ENCODE measurements at regions not wholly inside any gene's neighbourhood (a gene's known extent, or its start where the extent isn't known, plus 50 kb on each side); places are given as distances from the start of the nearest gene placed in this dataset.

GRCh38 chr5:118233606-118234005, 754.7 kb downstream of the DTWD2 start:
- TF ChIP-seq ZNF384 (IDR thresholded peaks at IDR 0.05) (no peak), FOXA1 (IDR thresholded peaks at IDR 0.05) (no peak), BHLHE40 (IDR thresholded peaks at IDR 0.05; ENCODE audit: borderline replicate concordance) (no peak), SP1 (IDR thresholded peaks at IDR 0.05) (no peak), ELF4 (IDR thresholded peaks at IDR 0.05) (no peak), TARDBP (IDR thresholded peaks at IDR 0.05) (no peak), LEF1 (IDR thresholded peaks at IDR 0.05; ENCODE audit: borderline replicate concordance) (no peak)
- ChIA-PET POLR2A (no interaction called here), CTCF (no interaction called here)
- no peak for DNase-seq (ENCODE audit: extremely low spot score)

DNA sequence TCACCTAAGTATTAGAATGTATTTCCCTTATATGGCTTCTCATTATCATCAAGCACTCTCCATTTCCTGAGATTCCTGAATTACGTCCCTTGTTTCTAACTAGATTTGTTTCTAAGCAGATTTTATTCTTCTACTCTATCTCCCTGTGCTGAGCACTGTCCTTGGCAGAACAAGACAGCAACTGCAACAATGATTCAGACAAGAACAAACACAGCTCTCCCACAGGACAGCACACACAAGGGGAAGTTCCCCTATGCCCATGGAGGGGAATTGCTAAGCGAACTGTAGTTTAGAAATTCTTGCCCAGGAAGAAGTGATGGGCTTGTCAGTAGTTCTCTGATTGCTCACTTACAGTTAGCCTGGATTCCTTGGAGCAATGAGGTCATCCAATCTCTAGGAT, 759.9 kb downstream of the DTWD2 start:
- CTCF ChIA-PET = no interaction called here
- DNase-seq (ENCODE audit: extremely low spot score) = no peak
- POLR2A ChIA-PET = no interaction called here
- TF ChIP-seq NFRKB (IDR thresholded peaks at IDR 0.05) = no peak
- no peak for TF ChIP-seq FOXM1 (IDR thresholded peaks at IDR 0.05; ENCODE audit: borderline replicate concordance)
- TF ChIP-seq CTBP1 (IDR thresholded peaks at IDR 0.05; ENCODE audit: borderline replicate concordance) = no peak
- no peak for TF ChIP-seq TARDBP (IDR thresholded peaks at IDR 0.05)
- TF ChIP-seq SP1 (IDR thresholded peaks at IDR 0.05) = no peak
- no peak for TF ChIP-seq FOXA1 (IDR thresholded peaks at IDR 0.05)
- no peak for TF ChIP-seq ARNT (IDR thresholded peaks at IDR 0.05)
- no peak for TF ChIP-seq LEF1 (IDR thresholded peaks at IDR 0.05; ENCODE audit: borderline replicate concordance)
- no peak for TF ChIP-seq BHLHE40 (IDR thresholded peaks at IDR 0.05; ENCODE audit: borderline replicate concordance)

GRCh38 chr5:118224546-118224945, 763.8 kb downstream of the DTWD2 start:
- ChIA-PET CTCF (no interaction called here), POLR2A (no interaction called here)
- no peak for DNase-seq (ENCODE audit: extremely low spot score)
- TF ChIP-seq TARDBP (IDR thresholded peaks at IDR 0.05) = no peak
- no peak for TF ChIP-seq SP1 (IDR thresholded peaks at IDR 0.05)

DNA sequence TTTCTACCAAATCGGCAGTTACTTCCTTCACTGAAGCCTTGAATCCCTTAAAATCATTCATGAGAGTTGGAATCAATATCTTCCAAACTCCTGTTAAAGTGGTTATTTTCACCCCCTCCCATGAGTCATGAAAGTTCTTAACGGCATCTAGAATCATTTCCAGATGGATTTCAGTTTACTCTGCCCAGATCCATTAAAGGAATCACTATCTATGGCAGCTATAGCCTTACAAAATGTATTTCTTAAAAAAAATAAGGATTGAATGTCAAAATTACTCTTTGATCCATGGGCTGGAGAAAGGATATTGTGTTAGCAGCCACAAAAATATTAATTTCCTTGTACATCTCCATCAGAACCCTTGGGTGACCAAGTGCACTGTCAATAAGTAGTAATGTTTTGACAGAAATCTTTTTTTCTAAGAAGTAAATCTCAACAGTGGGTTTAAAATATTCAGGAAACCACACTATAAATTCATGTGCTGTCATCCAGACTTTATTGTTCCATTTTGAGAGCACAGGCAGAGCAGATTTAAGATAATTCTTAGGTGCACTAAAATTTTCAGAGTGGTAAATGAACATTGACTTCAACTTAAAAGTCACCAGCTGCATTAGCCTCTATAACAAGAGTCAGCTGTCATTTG, 767.7 kb downstream of the DTWD2 start:
- TF ChIP-seq LEF1 (IDR thresholded peaks at IDR 0.05; ENCODE audit: borderline replicate concordance) (no peak), TARDBP (IDR thresholded peaks at IDR 0.05) (no peak)
- CTCF ChIA-PET = no interaction called here
- POLR2A ChIA-PET = no interaction called here
- no peak for DNase-seq (ENCODE audit: extremely low spot score)

GRCh38 chr5:118211606-118212005, 776.7 kb downstream of the DTWD2 start:
- CTCF ChIA-PET = no interaction called here
- POLR2A ChIA-PET = no interaction called here
- no peak for TF ChIP-seq SUZ12 (IDR thresholded peaks at IDR 0.05)
- DNase-seq (ENCODE audit: extremely low spot score) = no peak

- TF ChIP-seq FOXM1 (IDR thresholded peaks at IDR 0.05; ENCODE audit: borderline replicate concordance) (no peak), BHLHE40 (IDR thresholded peaks at IDR 0.05; ENCODE audit: borderline replicate concordance) (no peak), NFRKB (IDR thresholded peaks at IDR 0.05) (no peak), LEF1 (IDR thresholded peaks at IDR 0.05; ENCODE audit: borderline replicate concordance) (no peak)
- ChIA-PET CTCF (no interaction called here), POLR2A (no interaction called here)
- no peak for DNase-seq (ENCODE audit: extremely low spot score)
These were observed 780.3 kb downstream of the DTWD2 start for GRCh38 chr5:118208031-118208453.

- CTCF ChIA-PET = no interaction called here
- no peak for TF ChIP-seq FOXA1 (IDR thresholded peaks at IDR 0.05)
- TF ChIP-seq CTBP1 (IDR thresholded peaks at IDR 0.05; ENCODE audit: borderline replicate concordance) = no peak
- no peak for TF ChIP-seq SUZ12 (IDR thresholded peaks at IDR 0.05)
- no peak for TF ChIP-seq FOXK2 (IDR thresholded peaks at IDR 0.05)
- TF ChIP-seq HDGF (IDR thresholded peaks at IDR 0.05; ENCODE audit: borderline replicate concordance) = no peak
- TF ChIP-seq SP1 (IDR thresholded peaks at IDR 0.05) = no peak
- no peak for TF ChIP-seq ELF4 (IDR thresholded peaks at IDR 0.05)
- TF ChIP-seq ZNF384 (IDR thresholded peaks at IDR 0.05) = no peak
- no peak for TF ChIP-seq NFRKB (IDR thresholded peaks at IDR 0.05)
- no peak for TF ChIP-seq L3MBTL2 (conservative IDR thresholded peaks at IDR 0.05)
- TF ChIP-seq ARNT (IDR thresholded peaks at IDR 0.05) = no peak
- no peak for TF ChIP-seq FOXM1 (IDR thresholded peaks at IDR 0.05; ENCODE audit: borderline replicate concordance)
- POLR2A ChIA-PET = no interaction called here
- no peak for DNase-seq (ENCODE audit: extremely low spot score)
These were observed 788.5 kb downstream of the DTWD2 start for GRCh38 chr5:118199801-118200200.

- CTCF ChIA-PET = interaction anchor here (0.6 kb wide), 1 partner anchor 294 kb away, joined by 3 read pairs; no protein-coding TSS in a partner anchor
- DNase-seq (ENCODE audit: extremely low spot score) = no peak
- POLR2A ChIA-PET = no interaction called here
- no peak for TF ChIP-seq FOXM1 (IDR thresholded peaks at IDR 0.05; ENCODE audit: borderline replicate concordance)
- TF ChIP-seq ELF4 (IDR thresholded peaks at IDR 0.05) = no peak
- TF ChIP-seq LEF1 (IDR thresholded peaks at IDR 0.05; ENCODE audit: borderline replicate concordance) = no peak
- TF ChIP-seq HDGF (IDR thresholded peaks at IDR 0.05; ENCODE audit: borderline replicate concordance) = no peak
- no peak for TF ChIP-seq NFRKB (IDR thresholded peaks at IDR 0.05)
- no peak for TF ChIP-seq BHLHE40 (IDR thresholded peaks at IDR 0.05; ENCODE audit: borderline replicate concordance)
- TF ChIP-seq TARDBP (IDR thresholded peaks at IDR 0.05) = no peak
- TF ChIP-seq FOXA1 (IDR thresholded peaks at IDR 0.05) = no peak
- no peak for TF ChIP-seq SUZ12 (IDR thresholded peaks at IDR 0.05)
- TF ChIP-seq CTBP1 (IDR thresholded peaks at IDR 0.05; ENCODE audit: borderline replicate concordance) = no peak
- no peak for TF ChIP-seq PKNOX1 (IDR thresholded peaks at IDR 0.05)
- TF ChIP-seq FOXK2 (IDR thresholded peaks at IDR 0.05) = no peak
- no peak for TF ChIP-seq SP1 (IDR thresholded peaks at IDR 0.05)
- TF ChIP-seq ARNT (IDR thresholded peaks at IDR 0.05) = no peak
- TF ChIP-seq ZNF384 (IDR thresholded peaks at IDR 0.05) = no peak
- TF ChIP-seq L3MBTL2 (conservative IDR thresholded peaks at IDR 0.05) = no peak
These were observed 792.1 kb downstream of the DTWD2 start for GRCh38 chr5:118196229-118196628.

Data from HEK293T (cell line).